Nephron (organoid): ENCODE measurements at regions not wholly inside any gene's neighbourhood (a gene's known extent, or its start where the extent isn't known, plus 50 kb on each side); places are given as distances from the start of the nearest gene placed in this dataset.
A peak's percentile ranks its signal among the peaks of the same experiment; 100 is the strongest.

ENCODE experiments used
- H3K27ac Mint-ChIP-seq, 3 experiments: 2 replicates each; pipeline ENCODE4 v1.8.0; 2020; ENCODE audit warnings: mixed read lengths in 3 of 3, mild to moderate bottlenecking in 2 of 3, moderate library complexity in 1 of 3
- H3K27me3 Mint-ChIP-seq: 2 replicates; pipeline ENCODE4 v1.8.0; 2021; ENCODE audit warnings: low read depth, mild to moderate bottlenecking, moderate library complexity, mixed read lengths
- H3K36me3 Mint-ChIP-seq: 2 replicates; pipeline ENCODE4 v1.8.0; 2020; ENCODE audit warnings: low read depth, mixed read lengths
- H3K4me1 Mint-ChIP-seq: 2 replicates; pipeline ENCODE4 v1.8.0; 2020; ENCODE audit warnings: mixed read lengths
- H3K4me3 Mint-ChIP-seq, 3 experiments: 2 replicates each; pipeline ENCODE4 v1.8.0; 2020; ENCODE audit warnings: mild to moderate bottlenecking in 3 of 3, mixed read lengths in 3 of 3, moderate library complexity in 2 of 3
- H3K9me3 Mint-ChIP-seq: 2 replicates; pipeline ENCODE4 v1.8.0; 2020; ENCODE audit warnings: mixed read lengths
- TF ChIP-seq, protein P1 (sequence below), 3 experiments: fragments of 200-600 bp; sonication (generic); IDR thresholded peaks; one replicate each; pipeline ENCODE4 v1.5.0; 2021; ENCODE audit warnings: antibody characterized with exemption in 3 of 3; ENCODE audit not compliant: unreplicated experiment in 3 of 3

DNA sequence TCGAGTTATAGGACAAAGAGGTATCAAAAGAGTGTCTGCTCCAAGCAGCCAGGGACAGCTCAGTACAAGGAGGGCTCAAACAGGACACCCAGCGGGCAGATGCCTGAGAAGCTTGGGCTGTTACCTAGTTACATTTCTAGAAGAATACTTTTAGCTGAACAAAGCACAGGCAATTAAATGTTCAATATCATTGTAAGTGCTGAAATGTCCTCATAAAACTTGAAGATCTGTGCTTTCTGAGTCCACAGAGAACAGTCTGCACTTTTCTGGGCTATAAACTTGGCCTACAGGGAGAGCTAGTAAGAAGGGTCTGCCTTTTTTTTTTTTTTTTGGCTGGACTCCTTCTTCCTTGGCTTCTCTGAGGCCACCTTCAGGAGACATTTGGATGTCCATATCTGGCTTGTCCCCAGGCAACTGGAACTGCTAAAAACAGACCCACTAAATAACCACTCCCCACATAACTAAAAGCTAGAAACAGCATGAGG is 123.2 kb downstream of the SLC16A9 start:
- H3K27me3 Mint-ChIP-seq = no peaks in the 10 kb centered on the region
- TF ChIP-seq, protein P1, sequence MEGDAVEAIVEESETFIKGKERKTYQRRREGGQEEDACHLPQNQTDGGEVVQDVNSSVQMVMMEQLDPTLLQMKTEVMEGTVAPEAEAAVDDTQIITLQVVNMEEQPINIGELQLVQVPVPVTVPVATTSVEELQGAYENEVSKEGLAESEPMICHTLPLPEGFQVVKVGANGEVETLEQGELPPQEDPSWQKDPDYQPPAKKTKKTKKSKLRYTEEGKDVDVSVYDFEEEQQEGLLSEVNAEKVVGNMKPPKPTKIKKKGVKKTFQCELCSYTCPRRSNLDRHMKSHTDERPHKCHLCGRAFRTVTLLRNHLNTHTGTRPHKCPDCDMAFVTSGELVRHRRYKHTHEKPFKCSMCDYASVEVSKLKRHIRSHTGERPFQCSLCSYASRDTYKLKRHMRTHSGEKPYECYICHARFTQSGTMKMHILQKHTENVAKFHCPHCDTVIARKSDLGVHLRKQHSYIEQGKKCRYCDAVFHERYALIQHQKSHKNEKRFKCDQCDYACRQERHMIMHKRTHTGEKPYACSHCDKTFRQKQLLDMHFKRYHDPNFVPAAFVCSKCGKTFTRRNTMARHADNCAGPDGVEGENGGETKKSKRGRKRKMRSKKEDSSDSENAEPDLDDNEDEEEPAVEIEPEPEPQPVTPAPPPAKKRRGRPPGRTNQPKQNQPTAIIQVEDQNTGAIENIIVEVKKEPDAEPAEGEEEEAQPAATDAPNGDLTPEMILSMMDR (IDR thresholded peaks at IDR 0.05; ENCODE audit: unreplicated experiment in 3 of 3) = no peak
- H3K4me1 Mint-ChIP-seq = peaks cover 30% of the 10 kb centered on the region
- no peak overlapping the region for H3K27ac Mint-ChIP-seq
- H3K9me3 Mint-ChIP-seq = no peaks in the 10 kb centered on the region
- H3K4me3 Mint-ChIP-seq = no peak overlapping the region
- no peaks in the 10 kb centered on the region for H3K36me3 Mint-ChIP-seq

GRCh38 chr10:59585046-59585700 is 124.5 kb downstream of the SLC16A9 start:
- Mint-ChIP-seq H3K4me1 (peaks cover 29% of the 10 kb centered on the region), H3K27ac (no peak overlapping the region), H3K9me3 (no peaks in the 10 kb centered on the region), H3K4me3 (no peak overlapping the region), H3K36me3 (no peaks in the 10 kb centered on the region), H3K27me3 (no peaks in the 10 kb centered on the region)
- TF ChIP-seq, protein P1 (IDR thresholded peaks at IDR 0.05; ENCODE audit: unreplicated experiment in 3 of 3) = no peak

DNA sequence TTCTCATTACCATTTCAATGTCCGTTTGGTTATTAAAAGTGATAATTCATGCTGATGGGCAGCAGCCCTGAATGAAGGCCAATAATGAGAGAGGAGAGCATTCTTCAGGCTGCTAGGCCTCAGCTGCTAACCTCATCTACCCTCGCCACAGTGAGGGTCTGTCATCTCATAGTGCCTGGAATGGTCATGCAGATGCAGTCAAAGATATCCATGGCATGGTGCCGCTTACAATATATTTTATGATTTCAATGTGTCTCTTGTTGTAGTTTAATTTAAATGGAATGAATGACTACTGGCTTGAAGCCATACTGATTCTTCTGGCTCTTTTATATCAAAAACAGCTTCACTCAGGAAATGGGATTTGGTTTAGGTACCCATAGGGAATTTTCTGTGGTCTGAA is 126.9 kb downstream of the SLC16A9 start:
- Mint-ChIP-seq H3K27ac (no peak overlapping the region), H3K27me3 (no peaks in the 10 kb centered on the region), H3K36me3 (no peaks in the 10 kb centered on the region), H3K9me3 (no peaks in the 10 kb centered on the region), H3K4me3 (no peak overlapping the region), H3K4me1 (peaks cover 25% of the 10 kb centered on the region)
- TF ChIP-seq, protein P1 (IDR thresholded peaks at IDR 0.05; ENCODE audit: unreplicated experiment in 3 of 3) = no peak

DNA sequence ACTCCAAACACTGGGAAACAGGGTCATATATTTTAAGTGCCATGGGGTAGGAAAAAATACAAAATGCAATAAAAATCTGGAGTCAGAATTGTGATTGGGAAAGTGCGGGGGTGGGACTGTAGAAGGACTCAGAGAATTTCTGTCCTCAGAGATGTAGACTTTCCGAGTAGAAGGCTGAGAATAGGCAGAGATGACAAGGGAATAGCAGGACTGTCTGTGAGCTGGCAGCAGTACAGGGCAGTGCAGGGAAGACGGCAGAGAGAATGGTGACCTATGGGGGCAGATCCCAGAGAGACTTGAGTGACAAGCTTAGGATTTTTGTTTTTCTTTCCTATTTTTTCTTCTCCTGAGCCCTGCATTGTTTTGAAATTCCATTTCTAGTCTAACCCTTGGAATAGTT is 127.6 kb downstream of the SLC16A9 start:
- no peak overlapping the region for H3K4me3 Mint-ChIP-seq
- H3K9me3 Mint-ChIP-seq = no peaks in the 10 kb centered on the region
- H3K27me3 Mint-ChIP-seq = no peaks in the 10 kb centered on the region
- H3K4me1 Mint-ChIP-seq = peaks cover 21% of the 10 kb centered on the region
- peak overlapping the region in 2 of 3 experiments; percentile 22 to 55 for H3K27ac Mint-ChIP-seq
- no peaks in the 10 kb centered on the region for H3K36me3 Mint-ChIP-seq
- TF ChIP-seq, protein P1 (IDR thresholded peaks at IDR 0.05; ENCODE audit: unreplicated experiment in 3 of 3) = no peak

DNA sequence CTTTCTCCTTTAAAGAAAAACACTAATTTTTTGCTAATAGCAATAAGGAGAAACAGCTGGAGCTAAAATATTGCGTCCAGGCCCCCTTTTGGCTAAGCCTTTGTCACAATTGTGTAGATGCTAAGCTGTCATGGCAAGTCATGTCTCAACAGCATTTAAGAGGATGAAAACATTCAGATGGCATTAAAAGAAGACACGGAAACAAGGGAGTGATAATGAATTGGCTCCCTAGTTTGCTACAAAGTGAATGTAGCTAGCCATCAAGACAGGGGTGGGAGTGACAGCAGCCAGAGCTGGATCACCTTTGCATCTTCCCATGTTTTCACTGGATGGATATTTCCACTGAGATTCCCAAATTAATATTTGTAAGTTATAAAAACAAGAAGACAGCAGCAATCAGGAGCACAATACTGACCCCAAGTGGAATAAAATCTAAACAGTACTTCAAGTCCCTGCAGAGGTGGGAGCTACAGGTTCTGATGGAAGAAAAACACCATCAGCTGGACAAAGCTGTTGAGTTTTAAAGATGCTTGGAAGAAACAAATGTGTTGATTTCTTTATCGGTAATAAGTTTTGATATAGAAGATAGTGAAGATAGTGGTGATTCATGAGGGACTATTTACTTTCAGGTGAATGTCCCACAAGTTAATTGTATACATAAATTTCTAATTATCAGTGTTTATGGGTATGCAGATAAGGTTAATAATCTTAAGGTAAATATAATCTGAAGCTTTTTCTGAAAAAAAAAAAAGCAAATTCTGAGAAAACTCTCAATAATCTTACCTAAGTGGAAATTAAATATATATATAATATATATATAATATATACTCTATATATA is 129.4 kb downstream of the SLC16A9 start:
- H3K9me3 Mint-ChIP-seq = no peaks in the 10 kb centered on the region

More for the DNA sequence above, 129.4 kb downstream of the SLC16A9 start:
- Mint-ChIP-seq H3K27me3 (no peaks in the 10 kb centered on the region), H3K27ac (peak overlapping the region; percentile 9 to 58 (median 31)), H3K4me3 (no peak overlapping the region), H3K4me1 (peaks cover 27% of the 10 kb centered on the region), H3K36me3 (no peaks in the 10 kb centered on the region)
- TF ChIP-seq, protein P1 (IDR thresholded peaks at IDR 0.05; ENCODE audit: unreplicated experiment in 3 of 3) = peak; percentile 73 to 74 (median 74)
